ENCODE measurements at regions not wholly inside any gene's neighbourhood (a gene's known extent, or its start where the extent isn't known, plus 50 kb on each side); places are given as distances from the start of the nearest gene placed in this dataset.

- DNase-seq (ENCODE audit: low read depth): no peak
These were observed 325.9 kb downstream of the COL12A1 start for GRCh38 chr6:74879976-74880375.

- peak; percentile 74 for DNase-seq (ENCODE audit: low read depth)
These were observed 326.6 kb downstream of the COL12A1 start for GRCh38 chr6:74879234-74879633.

GRCh38 chr6:74875193-74875592, 330.7 kb downstream of the COL12A1 start:
- DNase-seq (ENCODE audit: low read depth): no peak

GRCh38 chr6:74872754-74873476, 332.9 kb downstream of the COL12A1 start:
- no peak for DNase-seq (ENCODE audit: low read depth)

- no peak for DNase-seq (ENCODE audit: low read depth)
These were observed 334.1 kb downstream of the COL12A1 start for GRCh38 chr6:74871757-74872156.

GRCh38 chr6:74870403-74870802, 335.4 kb downstream of the COL12A1 start:
- DNase-seq (ENCODE audit: low read depth): no peak

- no peak for DNase-seq (ENCODE audit: low read depth)
These were observed 338.6 kb downstream of the COL12A1 start for GRCh38 chr6:74867291-74867690.

- no peak for DNase-seq (ENCODE audit: low read depth)
These were observed 341.9 kb downstream of the COL12A1 start for GRCh38 chr6:74863968-74864367.

- DNase-seq (ENCODE audit: low read depth): no peak
These were observed 345.4 kb downstream of the COL12A1 start for GRCh38 chr6:74860456-74860855.

GRCh38 chr6:74857157-74857556, 348.7 kb downstream of the COL12A1 start:
- DNase-seq (ENCODE audit: low read depth): no peak

GRCh38 chr6:74853991-74854390, 351.9 kb downstream of the COL12A1 start:
- no peak for DNase-seq (ENCODE audit: low read depth)

GRCh38 chr6:74851596-74851995, 354.3 kb downstream of the COL12A1 start:
- DNase-seq (ENCODE audit: low read depth): no peak

GRCh38 chr6:74840953-74841352, 364.9 kb downstream of the COL12A1 start:
- DNase-seq (ENCODE audit: low read depth): no peak

GRCh38 chr6:74834967-74835366, 370.9 kb downstream of the COL12A1 start:
- peak; percentile 25 for DNase-seq (ENCODE audit: low read depth)

GRCh38 chr6:74826263-74826662, 379.6 kb downstream of the COL12A1 start:
- no peak for DNase-seq (ENCODE audit: low read depth)

- DNase-seq (ENCODE audit: low read depth): no peak
These were observed 391.4 kb downstream of the COL12A1 start for GRCh38 chr6:74814440-74814839.

GRCh38 chr6:74807674-74808073, 398.2 kb downstream of the COL12A1 start:
- no peak for DNase-seq (ENCODE audit: low read depth)

- DNase-seq (ENCODE audit: low read depth): no peak
These were observed 399.7 kb downstream of the COL12A1 start for GRCh38 chr6:74805916-74806696.

- no peak for DNase-seq (ENCODE audit: low read depth)
These were observed 407.6 kb downstream of the COL12A1 start for GRCh38 chr6:74798302-74798701.

GRCh38 chr6:74785236-74785635, 420.6 kb downstream of the COL12A1 start:
- DNase-seq (ENCODE audit: low read depth): no peak

GRCh38 chr6:74782346-74782745, 423.5 kb downstream of the COL12A1 start:
- no peak for DNase-seq (ENCODE audit: low read depth)

- DNase-seq (ENCODE audit: low read depth): no peak
These were observed 425.0 kb downstream of the COL12A1 start for GRCh38 chr6:74780831-74781230.

- DNase-seq (ENCODE audit: low read depth): no peak
These were observed 437.1 kb downstream of the COL12A1 start for GRCh38 chr6:74768738-74769137.

- no peak for DNase-seq (ENCODE audit: low read depth)
These were observed 437.7 kb downstream of the COL12A1 start for GRCh38 chr6:74768120-74768519.

Data from stromal cell of bone marrow (primary cell).